Trophoblast cell (in vitro differentiated cells and primary cell): ENCODE measurements at regions not wholly inside any gene's neighbourhood (a gene's known extent, or its start where the extent isn't known, plus 50 kb on each side); places are given as distances from the start of the nearest gene placed in this dataset.

Experiments
- DNase-seq, 2 donors: peaks; one replicate each; pipeline ENCODE4 v3.0.0-alpha.2; 2016
- H2AFZ ChIP-seq: 2 replicates; pipeline ENCODE4 v1.6.1; 2013; ENCODE audit warnings: low read length, moderate library complexity, mild to moderate bottlenecking; ENCODE audit not compliant: insufficient read depth, poor library complexity
- H2AK5ac ChIP-seq: 2 replicates; pipeline ENCODE4 v1.6.1; 2013; ENCODE audit warnings: mild to moderate bottlenecking, low read length
- H2BK120ac ChIP-seq: 2 replicates; pipeline ENCODE4 v1.6.1; 2013; ENCODE audit warnings: low read length, mild to moderate bottlenecking, moderate library complexity; ENCODE audit not compliant: insufficient read depth, poor library complexity
- H2BK12ac ChIP-seq: 2 replicates; pipeline ENCODE4 v1.6.1; 2013; ENCODE audit warnings: mild to moderate bottlenecking, low read length, moderate library complexity
- H2BK5ac ChIP-seq: 2 replicates; pipeline ENCODE4 v1.6.1; 2013; ENCODE audit warnings: low read length, low read depth, moderate library complexity, mild to moderate bottlenecking; ENCODE audit not compliant: poor library complexity
- H3K14ac ChIP-seq: 2 replicates; pipeline ENCODE4 v1.6.1; 2013; ENCODE audit warnings: mild to moderate bottlenecking, low read length
- H3K18ac ChIP-seq: 2 replicates; pipeline ENCODE4 v1.6.1; 2013; ENCODE audit warnings: mild to moderate bottlenecking, low read length
- H3K23ac ChIP-seq: 2 replicates; pipeline ENCODE4 v1.6.1; 2013; ENCODE audit warnings: low read length
- H3K27ac ChIP-seq: 2 replicates; pipeline ENCODE4 v1.5.1; 2013; ENCODE audit warnings: low read depth, mild to moderate bottlenecking, inconsistent platforms, low read length, moderate library complexity
- H3K27me3 ChIP-seq: 2 replicates; pipeline ENCODE4 v1.6.1; 2013; ENCODE audit warnings: inconsistent platforms, mild to moderate bottlenecking, low read length, moderate library complexity; ENCODE audit not compliant: insufficient read depth
- H3K36me3 ChIP-seq, 2 experiments: 1 replicate in 1 of 2; 2 replicates in 1 of 2; pipeline ENCODE4 v1.6.1; 2013; ENCODE audit warnings: low read length in 2 of 2, mild to moderate bottlenecking in 2 of 2, moderate library complexity in 1 of 2; ENCODE audit not compliant: insufficient read depth in 2 of 2, control insufficient read depth in 1 of 2
- H3K4ac ChIP-seq: 2 replicates; pipeline ENCODE4 v1.6.1; 2013; ENCODE audit warnings: low read depth, mild to moderate bottlenecking, low read length, moderate library complexity
- H3K4me1 ChIP-seq, 2 experiments: 1 replicate in 1 of 2; 2 replicates in 1 of 2; pipeline ENCODE4 v1.6.1; 2013; ENCODE audit warnings: low read length in 2 of 2, mild to moderate bottlenecking in 2 of 2, moderate library complexity in 1 of 2; ENCODE audit not compliant: insufficient read depth in 2 of 2, control insufficient read depth in 1 of 2
- H3K4me2 ChIP-seq: 2 replicates; pipeline ENCODE4 v1.6.1; 2013; ENCODE audit warnings: inconsistent platforms, mild to moderate bottlenecking, low read length, moderate library complexity
- H3K4me3 ChIP-seq: 2 replicates; pipeline ENCODE4 v1.5.1; 2013; ENCODE audit warnings: mild to moderate bottlenecking, low read depth, low read length, inconsistent platforms
- H3K79me1 ChIP-seq: one replicate; pipeline ENCODE4 v1.6.1; 2013; ENCODE audit warnings: low read length
- H3K79me2 ChIP-seq: 2 replicates; pipeline ENCODE4 v1.6.1; 2013; ENCODE audit warnings: low read length, mild to moderate bottlenecking; ENCODE audit not compliant: control insufficient read depth, insufficient read depth, poor library complexity
- H3K9ac ChIP-seq: 2 replicates; pipeline ENCODE4 v1.6.1; 2013; ENCODE audit warnings: mild to moderate bottlenecking, low read length
- H3K9me3 ChIP-seq: 2 replicates; pipeline ENCODE4 v1.6.1; 2013; ENCODE audit warnings: low read depth, mild to moderate bottlenecking, control low read depth, inconsistent platforms, low read length; ENCODE audit not compliant: insufficient read depth
- H4K12ac ChIP-seq: 2 replicates; pipeline ENCODE4 v1.6.1; 2013; ENCODE audit warnings: low read depth, mild to moderate bottlenecking, low read length, moderate library complexity
- H4K8ac ChIP-seq: 2 replicates; pipeline ENCODE4 v1.6.1; 2013; ENCODE audit warnings: low read depth, mild to moderate bottlenecking, low read length, moderate library complexity
- H4K91ac ChIP-seq: one replicate; pipeline ENCODE4 v1.6.1; 2013; ENCODE audit warnings: low read depth, mild to moderate bottlenecking, low read length, moderate library complexity
- WGBS: extraction: QIAGEN DNeasy Blood & Tissue Kit; methylation state at CpG from one replicate; pipeline ENCODE4 v1.1.7; 2013; ENCODE audit warnings: missing lambda C conversion rate; ENCODE audit not compliant: insufficient read length, insufficient coverage; ENCODE audit errors: extremely low coverage; 5-methylcytosine and 5-hydroxymethylcytosine counted together

- no peaks in the 10 kb centered on the region for H3K79me2 ChIP-seq
- no peak overlapping the region for H2BK120ac ChIP-seq
- H2AK5ac ChIP-seq = no peak overlapping the region
- H3K27ac ChIP-seq = no peak overlapping the region
- no peaks in the 10 kb centered on the region for H3K36me3 ChIP-seq
- no peak overlapping the region for H3K4me2 ChIP-seq
- WGBS = no CpG with 5 or more reads among the region's 1 CpG
- no peak overlapping the region for H3K9ac ChIP-seq
- no peaks in the 10 kb centered on the region for H3K27me3 ChIP-seq
- H2BK12ac ChIP-seq = no peak overlapping the region
- no peak overlapping the region for H3K4ac ChIP-seq
- no peak overlapping the region for H4K12ac ChIP-seq
- H4K8ac ChIP-seq = no peak overlapping the region
- H3K4me3 ChIP-seq = no peak overlapping the region
- no peak overlapping the region for H3K23ac ChIP-seq
- H3K14ac ChIP-seq = no peak overlapping the region
- H2AFZ ChIP-seq = no peak overlapping the region
- H4K91ac ChIP-seq = no peak overlapping the region
- H3K79me1 ChIP-seq = no peaks in the 10 kb centered on the region
- no peak overlapping the region for H3K18ac ChIP-seq
- no peak overlapping the region for H2BK5ac ChIP-seq
- no peaks in the 10 kb centered on the region for H3K4me1 ChIP-seq
- DNase-seq = no peak
- peaks cover 2% of the 10 kb centered on the region for H3K9me3 ChIP-seq
Measured at GRCh38 chr16:64311241-64311640, 810.6 kb downstream of the CDH11 start.

- no peaks in the 10 kb centered on the region for H3K79me1 ChIP-seq
- no peak overlapping the region for H4K91ac ChIP-seq
- H2AK5ac ChIP-seq = no peak overlapping the region
- H3K79me2 ChIP-seq = no peaks in the 10 kb centered on the region
- DNase-seq = no peak
- no peak overlapping the region for H2BK5ac ChIP-seq
- no CpG with 5 or more reads among the region's 2 CpGs for WGBS
- no peak overlapping the region for H3K14ac ChIP-seq
- no peak overlapping the region for H2BK12ac ChIP-seq
- no peak overlapping the region for H3K18ac ChIP-seq
- no peaks in the 10 kb centered on the region for H3K36me3 ChIP-seq
- H4K8ac ChIP-seq = no peak overlapping the region
- no peak overlapping the region for H3K23ac ChIP-seq
- H3K9ac ChIP-seq = no peak overlapping the region
- H3K9me3 ChIP-seq = peaks cover 2% of the 10 kb centered on the region
- no peaks in the 10 kb centered on the region for H3K27me3 ChIP-seq
- no peaks in the 10 kb centered on the region for H3K4me1 ChIP-seq
- no peak overlapping the region for H2AFZ ChIP-seq
- no peak overlapping the region for H3K4ac ChIP-seq
- H4K12ac ChIP-seq = no peak overlapping the region
- no peak overlapping the region for H3K4me3 ChIP-seq
- no peak overlapping the region for H3K4me2 ChIP-seq
- H2BK120ac ChIP-seq = no peak overlapping the region
- no peak overlapping the region for H3K27ac ChIP-seq
Measured at GRCh38 chr16:64309398-64310110, 812.3 kb downstream of the CDH11 start.

GRCh38 chr16:64308721-64309120 lies 813.1 kb downstream of the CDH11 start:
- Histone ChIP-seq H3K9ac (no peak overlapping the region), H4K12ac (no peak overlapping the region), H3K4ac (no peak overlapping the region), H3K14ac (no peak overlapping the region), H2BK12ac (no peak overlapping the region), H4K8ac (no peak overlapping the region), H3K36me3 (no peaks in the 10 kb centered on the region), H3K4me1 (no peaks in the 10 kb centered on the region), H3K79me2 (no peaks in the 10 kb centered on the region), H3K9me3 (peaks cover under 1% of the 10 kb centered on the region), H3K23ac (no peak overlapping the region), H3K27me3 (no peaks in the 10 kb centered on the region), H2BK120ac (no peak overlapping the region), H2AK5ac (no peak overlapping the region), H2BK5ac (no peak overlapping the region), H3K4me3 (no peak overlapping the region), H3K4me2 (no peak overlapping the region), H3K27ac (no peak overlapping the region), H3K79me1 (no peaks in the 10 kb centered on the region), H4K91ac (no peak overlapping the region), H3K18ac (no peak overlapping the region), H2AFZ (no peak overlapping the region)
- no CpG with 5 or more reads among the region's 3 CpGs for WGBS
- DNase-seq = no peak

GRCh38 chr16:64307431-64307830 lies 814.4 kb downstream of the CDH11 start:
- no peaks in the 10 kb centered on the region for H3K4me1 ChIP-seq
- no peak overlapping the region for H2AK5ac ChIP-seq
- H3K23ac ChIP-seq = no peak overlapping the region
- no peaks in the 10 kb centered on the region for H3K79me1 ChIP-seq
- H2BK5ac ChIP-seq = no peak overlapping the region
- 100% methylated on average over 1 of the region's 2 CpGs for WGBS
- H3K79me2 ChIP-seq = no peaks in the 10 kb centered on the region
- DNase-seq = no peak
- H3K18ac ChIP-seq = no peak overlapping the region
- H2BK12ac ChIP-seq = no peak overlapping the region
- H4K12ac ChIP-seq = no peak overlapping the region
- no peak overlapping the region for H3K4me2 ChIP-seq
- no peaks in the 10 kb centered on the region for H3K36me3 ChIP-seq
- no peak overlapping the region for H3K27ac ChIP-seq
- H3K14ac ChIP-seq = no peak overlapping the region
- no peak overlapping the region for H3K4ac ChIP-seq
- H2AFZ ChIP-seq = no peak overlapping the region
- no peaks in the 10 kb centered on the region for H3K9me3 ChIP-seq
- H3K4me3 ChIP-seq = no peak overlapping the region
- H4K8ac ChIP-seq = no peak overlapping the region
- no peak overlapping the region for H3K9ac ChIP-seq
- no peak overlapping the region for H2BK120ac ChIP-seq
- no peak overlapping the region for H4K91ac ChIP-seq
- H3K27me3 ChIP-seq = no peaks in the 10 kb centered on the region
